DMS153 (cell line): ENCODE measurements at regions not wholly inside any gene's neighbourhood (a gene's known extent, or its start where the extent isn't known, plus 50 kb on each side); places are given as distances from the start of the nearest gene placed in this dataset.
A peak's percentile ranks its signal among the peaks of the same experiment; 100 is the strongest.

Experiments used
- DNase-seq: peaks from one replicate; lab custom pipeline; 2025; lab: John Stamatoyannopoulos, UW

GRCh38 chr1:232382671-232383070 is 247.3 kb downstream of the SIPA1L2 start:
- DNase-seq = no peak

GRCh38 chr1:232381394-232382100 is 248.4 kb downstream of the SIPA1L2 start:
- no peak for DNase-seq

- DNase-seq = no peak
Observed at GRCh38 chr1:232380596-232380995, 249.3 kb downstream of the SIPA1L2 start.

GRCh38 chr1:232380131-232380530 is 249.8 kb downstream of the SIPA1L2 start:
- DNase-seq = no peak

- DNase-seq = no peak
Observed at GRCh38 chr1:232379063-232379434, 250.9 kb downstream of the SIPA1L2 start.

DNA sequence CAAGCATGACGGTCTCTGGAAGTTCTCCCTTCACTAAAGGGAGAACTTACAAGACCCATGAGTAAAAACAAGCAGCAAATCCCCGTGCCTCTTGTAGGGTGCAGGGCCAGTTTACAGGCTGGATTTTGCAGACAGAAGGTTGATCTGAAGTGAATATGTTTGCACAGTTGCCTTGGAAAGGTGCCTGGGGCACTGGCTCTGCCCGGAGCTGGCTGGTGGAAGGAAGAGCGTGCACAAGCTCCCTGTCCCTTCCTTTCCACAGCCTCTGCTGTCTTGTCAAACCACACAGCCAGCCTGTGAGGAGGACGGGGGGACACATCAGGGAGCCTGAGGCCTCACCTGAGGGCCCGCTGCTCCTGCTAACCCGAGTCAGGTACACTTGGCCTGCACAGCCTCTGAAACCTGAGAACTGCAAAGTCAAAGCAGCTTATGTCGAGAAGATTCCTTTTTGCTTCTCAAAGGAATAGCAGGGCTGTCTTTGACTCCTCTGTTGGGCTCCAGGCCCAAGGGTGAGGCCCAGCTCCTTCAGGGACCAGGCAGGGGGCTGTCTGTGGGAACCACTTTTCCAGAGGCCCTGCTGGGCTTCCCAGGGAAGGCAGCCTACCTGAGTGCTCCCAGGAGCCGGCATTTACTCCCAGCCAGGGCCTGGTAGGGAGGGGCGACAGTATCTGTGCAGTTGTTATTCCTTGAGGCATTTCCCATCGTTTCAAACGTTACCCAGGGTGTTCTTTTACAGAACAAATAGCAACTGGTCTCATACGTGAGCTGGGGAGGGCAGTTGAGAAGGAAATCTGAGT is 251.5 kb downstream of the SIPA1L2 start:
- DNase-seq = no peak

GRCh38 chr1:232377494-232377770 is 252.5 kb downstream of the SIPA1L2 start:
- DNase-seq = no peak

- no peak for DNase-seq
Observed at GRCh38 chr1:232376632-232377493, 253.1 kb downstream of the SIPA1L2 start.

GRCh38 chr1:232372841-232373440 is 257.0 kb downstream of the SIPA1L2 start:
- no peak for DNase-seq

DNA sequence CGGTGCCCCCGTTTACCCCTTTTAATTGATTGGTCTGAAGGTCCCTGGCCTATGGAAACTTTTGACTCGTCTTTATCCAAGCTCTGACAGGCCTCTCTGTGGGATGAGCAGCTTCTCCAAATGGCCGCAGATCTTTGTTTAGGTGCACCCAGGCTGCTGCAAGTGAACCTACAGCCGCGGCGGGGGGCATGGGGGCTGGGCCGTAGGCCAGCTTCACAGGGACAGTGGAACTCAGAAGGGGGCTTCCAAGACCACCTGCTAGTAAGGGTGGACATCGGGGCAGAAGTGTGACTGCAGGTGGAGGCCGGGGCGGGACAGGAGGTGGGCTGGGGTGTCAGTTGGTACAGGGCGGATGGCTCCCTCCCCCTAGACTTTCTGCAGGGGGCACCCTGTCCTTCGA is 257.5 kb downstream of the SIPA1L2 start:
- no peak for DNase-seq

DNA sequence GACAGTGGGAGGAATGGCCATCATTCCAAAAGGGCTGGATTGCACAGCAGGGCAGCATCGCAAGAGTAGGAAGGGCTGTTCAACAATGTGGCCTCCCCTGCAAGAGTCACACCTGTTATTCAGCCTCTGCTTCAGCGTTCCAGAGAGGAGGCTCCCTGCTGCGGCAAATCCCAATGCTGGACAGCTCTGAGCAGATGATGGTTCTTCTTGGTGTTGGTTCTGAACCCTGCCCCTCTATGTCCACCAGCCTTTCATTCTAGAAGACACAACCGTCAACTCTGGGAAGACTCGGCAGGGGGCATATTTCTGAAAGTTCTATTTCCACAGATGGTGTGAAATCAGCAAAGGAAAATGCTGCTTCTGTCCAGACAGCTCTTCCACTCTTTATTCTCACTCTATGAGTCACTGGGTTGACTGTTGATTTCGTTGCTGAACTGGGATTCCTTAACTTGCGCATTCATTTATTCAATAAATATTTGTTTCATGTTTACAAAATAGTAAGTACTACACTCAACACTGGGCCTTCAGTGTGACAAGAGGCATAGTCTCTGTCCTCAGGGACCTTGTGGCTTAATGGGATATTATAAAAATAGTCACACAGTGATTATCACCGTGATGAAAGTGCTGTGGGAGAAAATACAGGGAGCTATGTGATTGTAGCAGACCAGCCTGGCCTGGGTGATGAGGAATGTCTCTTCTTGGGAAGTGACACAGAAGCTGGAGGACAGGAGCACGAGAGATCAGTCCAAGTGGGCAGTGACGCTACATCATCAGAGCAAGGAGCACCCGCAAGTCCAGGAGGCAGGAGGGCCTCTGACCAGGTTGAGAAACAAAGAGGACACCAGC is 260.3 kb downstream of the SIPA1L2 start:
- no peak for DNase-seq

DNA sequence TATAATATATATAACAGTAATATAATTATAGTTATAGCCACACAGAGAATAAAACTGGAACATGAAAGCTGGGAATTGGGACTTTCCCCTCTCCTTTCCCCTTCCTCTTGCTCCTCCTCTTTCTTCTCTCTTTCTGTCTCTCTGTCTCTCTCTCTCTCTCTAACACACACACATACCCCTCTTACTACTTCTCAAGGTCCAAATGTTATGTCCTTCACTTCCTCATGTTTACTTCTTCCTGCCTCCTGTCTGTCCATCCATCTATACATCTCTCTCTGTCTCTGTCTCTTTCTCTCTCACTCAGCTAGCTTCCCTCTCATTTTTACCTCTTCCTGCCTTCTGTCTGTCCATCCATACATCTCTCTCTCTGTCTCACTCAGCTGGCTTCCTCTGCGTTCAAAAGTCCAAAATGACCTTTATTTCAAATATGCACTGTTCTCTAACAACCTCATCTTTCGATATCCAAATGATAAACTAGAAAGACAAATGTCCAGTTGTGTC is 261.1 kb downstream of the SIPA1L2 start:
- DNase-seq = no peak

- peak; percentile 62 for DNase-seq
Observed at GRCh38 chr1:232367293-232367692, 262.6 kb downstream of the SIPA1L2 start.

GRCh38 chr1:232364654-232365382 is 265.1 kb downstream of the SIPA1L2 start:
- DNase-seq = no peak

DNA sequence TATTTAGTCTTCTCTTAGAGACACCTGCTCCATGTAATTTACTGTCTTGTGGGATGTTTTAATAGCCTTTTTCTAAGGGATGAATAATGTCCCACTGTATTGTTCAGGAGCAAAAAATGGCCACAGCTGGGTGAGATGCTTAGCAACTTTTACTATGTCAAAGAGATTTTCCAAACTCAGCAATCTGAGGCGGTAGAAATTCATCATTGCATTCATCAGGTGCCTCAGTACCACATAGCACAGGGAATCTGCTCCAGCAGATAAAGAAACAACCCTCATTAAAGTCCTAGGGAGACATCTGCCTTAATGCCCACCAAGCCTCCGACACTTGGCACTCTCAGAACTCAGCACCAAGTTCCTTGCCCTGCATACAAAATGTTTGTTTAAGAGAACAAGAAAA is 266.9 kb downstream of the SIPA1L2 start:
- no peak for DNase-seq

- no peak for DNase-seq
Observed at GRCh38 chr1:232357416-232357815, 272.5 kb downstream of the SIPA1L2 start.

- no peak for DNase-seq
Observed at GRCh38 chr1:232355162-232356006, 274.5 kb downstream of the SIPA1L2 start.

DNA sequence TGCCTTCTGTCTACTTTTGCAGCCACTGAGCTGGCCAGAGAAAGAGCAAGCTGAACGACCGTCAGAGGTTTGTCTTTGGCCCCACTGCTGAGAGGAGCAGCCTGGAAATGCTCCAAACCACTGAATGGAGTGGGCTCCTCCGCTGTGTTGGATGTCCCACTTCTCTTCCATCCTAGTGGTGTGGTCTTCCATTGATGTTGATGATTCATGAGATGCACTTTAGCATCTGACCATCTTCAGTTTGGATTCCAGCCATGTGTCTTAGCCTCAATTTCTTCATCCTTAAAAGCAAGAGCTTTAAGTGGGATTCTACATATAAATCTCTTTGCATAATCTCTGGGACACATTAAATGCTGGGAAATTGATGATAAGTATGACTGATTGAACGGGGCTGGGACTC is 276.9 kb downstream of the SIPA1L2 start:
- DNase-seq = no peak

GRCh38 chr1:232352366-232352765 is 277.6 kb downstream of the SIPA1L2 start:
- no peak for DNase-seq

GRCh38 chr1:232351335-232351734 is 278.6 kb downstream of the SIPA1L2 start:
- DNase-seq = no peak
